Thoracic aorta (tissue), 2 donors: ENCODE measurements at regions not wholly inside any gene's neighbourhood (a gene's known extent, or its start where the extent isn't known, plus 50 kb on each side); places are given as distances from the start of the nearest gene placed in this dataset.

Source experiments
- ATAC-seq: fragments of 150-250 bp; one replicate; pipeline ENCODE4 v1.8.0; 2017; ENCODE audit warnings: low read depth; ENCODE audit not compliant: insufficient number of reproducible peaks, low FRiP score
- DNase-seq: peaks from one replicate; pipeline ENCODE4 v3.0.0-alpha.2; 2020; ENCODE audit warnings: low spot score
- H3K27ac ChIP-seq, 2 donors: fragments of 200-600 bp; sonication (generic); 1 replicate in 1 of 2; 2 replicates in 1 of 2; pipeline ENCODE4 v1.5.1; 2016; ENCODE audit warnings: mild to moderate bottlenecking in 2 of 2, moderate library complexity in 2 of 2
- H3K27me3 ChIP-seq: fragments of 200-600 bp; sonication (generic); replicated peaks from 2 replicates; pipeline ENCODE4 v1.6.0; 2016; ENCODE audit warnings: mild to moderate bottlenecking; ENCODE audit not compliant: insufficient read depth
- H3K36me3 ChIP-seq: fragments of 200-600 bp; sonication (generic); one replicate; pipeline ENCODE4 v1.5.1; 2016
- H3K4me1 ChIP-seq, 2 donors: fragments of 200-600 bp; sonication (generic); 1 replicate in 1 of 2; 2 replicates in 1 of 2; pipeline versions ENCODE4 v1.5.1 to v1.6.0; 2016; ENCODE audit warnings: low read depth in 2 of 2, mild to moderate bottlenecking in 1 of 2; ENCODE audit not compliant: control insufficient read depth in 1 of 2
- H3K4me3 ChIP-seq: fragments of 200-600 bp; sonication (generic); 2 replicates; pipeline ENCODE4 v1.5.1; 2016; ENCODE audit warnings: mild to moderate bottlenecking
- H3K9me3 ChIP-seq: fragments of 200-600 bp; sonication (generic); 2 replicates; pipeline ENCODE4 v1.5.1; 2016
- CTCF ChIP-seq: fragments of 200-600 bp; sonication (generic); IDR thresholded peaks from one replicate; pipeline ENCODE4 v1.5.1; 2019; ENCODE audit warnings: antibody characterized with exemption

GRCh38 chr2:12430407-12431133 lies 286.2 kb upstream of the TRIB2 start:
- Histone ChIP-seq H3K4me3 (peak overlapping the region; percentile 45), H3K27ac (peak overlapping the region in 1 of 2 donors; percentile 54), H3K9me3 (no peaks in the 10 kb centered on the region), H3K36me3 (no peaks in the 10 kb centered on the region), H3K27me3 (no peaks in the 10 kb centered on the region), H3K4me1 (peaks cover 28 to 45% of the 10 kb centered on the region in 2 donors)
- DNase-seq (no peak), ATAC-seq (no peak)
- TF ChIP-seq CTCF = no peak

GRCh38 chr2:12432985-12433625 lies 283.6 kb upstream of the TRIB2 start:
- H3K4me1 ChIP-seq = peaks cover 28 to 45% of the 10 kb centered on the region in 2 donors
- TF ChIP-seq CTCF = no peak
- no peaks in the 10 kb centered on the region for H3K9me3 ChIP-seq
- H3K27ac ChIP-seq = peak overlapping the region in 1 of 2 donors; percentile 26
- H3K36me3 ChIP-seq = no peaks in the 10 kb centered on the region
- no peaks in the 10 kb centered on the region for H3K27me3 ChIP-seq
- no peak for DNase-seq
- ATAC-seq = no peak
- no peak overlapping the region for H3K4me3 ChIP-seq

GRCh38 chr2:12433626-12433990 lies 283.1 kb upstream of the TRIB2 start:
- peaks cover 28 to 40% of the 10 kb centered on the region in 2 donors for H3K4me1 ChIP-seq
- H3K27me3 ChIP-seq = no peaks in the 10 kb centered on the region
- ATAC-seq = no peak
- no peaks in the 10 kb centered on the region for H3K9me3 ChIP-seq
- H3K27ac ChIP-seq = peak overlapping the region in 1 of 2 donors; percentile 26
- no peak for DNase-seq
- H3K36me3 ChIP-seq = no peaks in the 10 kb centered on the region
- H3K4me3 ChIP-seq = no peak overlapping the region
- no peak for TF ChIP-seq CTCF

- TF ChIP-seq CTCF = no peak
- H3K27ac ChIP-seq = no peak overlapping the region
- no peak for DNase-seq
- H3K27me3 ChIP-seq = no peaks in the 10 kb centered on the region
- no peaks in the 10 kb centered on the region for H3K36me3 ChIP-seq
- H3K4me3 ChIP-seq = no peak overlapping the region
- peaks cover 20 to 29% of the 10 kb centered on the region in 2 donors for H3K4me1 ChIP-seq
- ATAC-seq = no peak
- no peaks in the 10 kb centered on the region for H3K9me3 ChIP-seq
Measured at GRCh38 chr2:12434630-12435098, 282.1 kb upstream of the TRIB2 start.

- Histone ChIP-seq H3K27ac (no peak overlapping the region), H3K36me3 (no peaks in the 10 kb centered on the region), H3K9me3 (no peaks in the 10 kb centered on the region), H3K27me3 (no peaks in the 10 kb centered on the region), H3K4me3 (no peak overlapping the region), H3K4me1 (peaks cover 12 to 23% of the 10 kb centered on the region in 2 donors)
- TF ChIP-seq CTCF = no peak
- ATAC-seq (no peak), DNase-seq (no peak)
Measured at GRCh38 chr2:12435430-12436222, 281.1 kb upstream of the TRIB2 start.
